ENCODE measurements at regions not wholly inside any gene's neighbourhood (a gene's known extent, or its start where the extent isn't known, plus 50 kb on each side); places are given as distances from the start of the nearest gene placed in this dataset.

GRCh38 chr12:107228076-107228475, 134.7 kb upstream of the CRY1 start:
- TF ChIP-seq PRDM4 (tag by site-specific recombination; IDR thresholded peaks at IDR 0.05) (no peak), CTCF (tag by site-specific recombination; IDR thresholded peaks at IDR 0.05) (no peak)
